ENCODE measurements at regions not wholly inside any gene's neighbourhood (a gene's known extent, or its start where the extent isn't known, plus 50 kb on each side); places are given as distances from the start of the nearest gene placed in this dataset.
"Not testable (repeated sequence)": the region's sequence is repeated elsewhere in the genome, so short reads cannot be mapped to it uniquely, and the experiment has no call there.

DNA sequence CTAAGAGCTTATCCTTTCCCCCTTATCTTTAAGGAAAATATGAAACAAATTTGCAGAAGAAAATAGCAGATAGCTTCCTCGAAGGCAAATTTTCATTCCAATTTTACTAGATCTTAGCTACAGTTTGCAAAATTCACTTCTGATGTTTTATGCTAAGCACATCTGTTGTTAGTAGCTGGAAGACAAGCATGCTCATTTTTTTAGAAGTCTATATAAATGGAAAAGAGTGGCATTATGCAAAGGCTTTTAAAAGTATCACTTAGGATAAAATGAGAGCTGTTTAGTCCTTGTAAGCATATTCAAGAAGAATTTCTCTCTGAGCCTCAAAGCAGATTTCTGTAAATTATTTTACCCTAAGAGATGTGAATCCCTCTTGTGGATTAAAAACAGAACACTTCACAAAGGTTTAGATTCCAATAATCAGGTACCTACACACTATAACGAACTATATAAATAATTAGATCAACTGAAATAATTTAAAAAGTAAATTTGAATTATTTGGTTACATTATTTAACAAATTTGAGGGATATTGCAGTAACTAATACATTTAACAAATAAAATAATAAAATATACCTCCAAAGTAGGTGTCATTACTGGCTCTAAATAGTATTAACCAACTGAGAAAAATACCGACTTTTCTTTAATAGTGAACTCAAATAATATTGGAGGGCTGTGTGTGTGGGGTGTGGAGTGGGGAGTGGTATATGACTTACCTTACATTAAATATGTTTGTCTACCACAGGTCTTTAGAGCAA is 307.1 kb downstream of the SEMA3D start:
- no peak for DNase-seq

DNA sequence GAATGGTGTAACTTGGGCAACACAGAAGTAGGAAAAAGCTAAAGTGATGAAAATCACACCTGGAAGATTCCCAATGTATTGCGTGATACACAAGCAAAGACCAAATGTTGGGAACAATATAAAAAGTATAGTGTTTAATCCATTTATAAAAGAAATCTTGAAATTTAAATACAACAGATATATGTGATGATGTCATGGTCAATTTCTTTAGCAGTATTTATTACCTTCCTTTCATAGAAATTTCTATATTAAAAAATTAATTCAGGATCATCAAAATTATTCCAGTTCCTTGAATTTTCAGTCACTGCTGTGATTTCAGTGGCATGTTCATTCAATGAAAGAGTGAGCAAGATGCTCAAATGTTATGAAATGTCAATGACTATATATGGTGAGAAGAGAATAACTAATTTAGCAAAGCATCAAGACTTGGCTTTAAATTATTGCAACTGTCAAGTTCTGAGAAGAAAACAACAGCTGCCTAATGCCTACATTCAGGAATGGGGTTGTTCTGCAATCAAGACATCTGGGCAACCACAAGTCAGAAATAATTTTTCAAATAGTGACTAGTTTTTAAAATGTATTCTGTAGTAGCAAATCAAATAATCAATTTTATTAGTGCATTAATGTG is 308.8 kb downstream of the SEMA3D start:
- DNase-seq = no peak

DNA sequence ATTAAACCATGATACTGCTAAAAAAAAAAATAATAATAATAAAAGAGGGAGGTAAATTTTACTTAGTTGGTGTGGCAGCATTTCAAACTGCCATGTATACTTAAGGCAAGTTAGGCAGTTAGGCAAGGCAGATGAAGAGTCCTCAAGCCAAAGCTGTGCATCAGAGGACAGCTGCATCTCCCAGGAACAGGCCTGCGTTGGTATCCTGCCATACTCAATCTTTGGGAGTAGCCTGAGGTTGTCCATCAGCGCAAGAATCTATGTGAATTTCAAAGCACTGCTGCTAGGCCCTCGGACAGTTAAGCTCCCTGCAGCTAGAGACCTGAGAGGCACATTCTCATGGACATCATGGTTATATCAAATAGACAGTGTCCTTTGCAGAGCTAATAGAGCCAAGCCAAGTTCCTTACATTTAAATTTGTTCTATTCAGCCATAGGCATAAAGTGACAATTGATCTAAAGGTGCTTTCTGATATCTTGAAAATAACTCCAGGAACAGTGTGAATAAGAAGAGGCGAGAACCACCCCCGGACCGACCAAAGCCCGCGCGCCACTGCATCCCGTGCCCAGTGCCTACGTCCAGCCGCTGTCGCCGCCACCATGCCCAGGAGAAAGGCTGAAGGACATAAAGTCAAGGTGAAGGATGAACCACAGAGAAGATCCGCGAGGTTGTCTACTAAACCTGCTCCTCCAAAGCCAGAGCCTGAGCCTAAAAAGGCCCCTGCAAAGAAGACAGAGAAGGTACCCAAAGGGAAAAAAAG is 310.6 kb downstream of the SEMA3D start:
- no peak for DNase-seq

DNA sequence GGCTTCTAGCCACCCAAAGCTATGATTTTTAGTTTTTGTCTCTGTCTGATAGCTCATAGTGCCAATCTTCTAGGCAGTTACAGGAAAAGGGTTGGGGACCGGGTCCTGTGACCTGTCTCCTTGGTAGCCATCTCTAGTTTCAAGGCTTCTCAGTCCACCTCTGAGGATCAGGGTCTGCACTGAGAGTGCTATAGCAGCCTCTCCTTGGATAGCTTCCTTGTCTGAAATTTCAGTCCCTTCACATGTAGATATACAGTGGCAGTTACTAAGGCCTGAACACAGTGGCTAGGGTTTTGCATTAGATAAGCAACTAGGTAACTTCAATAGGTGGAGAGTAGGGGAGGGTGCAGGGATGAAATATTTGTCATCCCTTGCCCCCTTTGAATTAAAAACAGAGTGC is 321.3 kb downstream of the SEMA3D start:
- no peak for DNase-seq

DNA sequence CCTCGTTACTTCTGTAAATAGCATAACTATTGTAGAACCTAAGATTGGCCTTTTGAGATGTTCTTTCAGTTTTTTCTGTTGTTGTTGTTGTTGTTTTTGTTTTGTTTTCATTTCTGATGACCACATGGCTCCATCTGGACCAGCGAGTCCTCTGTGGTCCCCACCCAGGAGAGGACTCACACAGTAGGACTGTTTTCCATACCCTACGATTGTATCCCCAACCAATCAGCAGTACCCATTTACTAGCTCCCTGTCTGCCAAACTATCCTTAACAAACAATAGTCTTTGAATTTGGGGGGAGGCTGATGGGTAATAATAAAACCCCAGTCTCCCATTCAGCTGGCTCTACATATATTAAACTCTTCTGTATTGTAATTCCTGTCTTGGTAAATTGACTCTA is 329.5 kb downstream of the SEMA3D start:
- DNase-seq = no peak

DNA sequence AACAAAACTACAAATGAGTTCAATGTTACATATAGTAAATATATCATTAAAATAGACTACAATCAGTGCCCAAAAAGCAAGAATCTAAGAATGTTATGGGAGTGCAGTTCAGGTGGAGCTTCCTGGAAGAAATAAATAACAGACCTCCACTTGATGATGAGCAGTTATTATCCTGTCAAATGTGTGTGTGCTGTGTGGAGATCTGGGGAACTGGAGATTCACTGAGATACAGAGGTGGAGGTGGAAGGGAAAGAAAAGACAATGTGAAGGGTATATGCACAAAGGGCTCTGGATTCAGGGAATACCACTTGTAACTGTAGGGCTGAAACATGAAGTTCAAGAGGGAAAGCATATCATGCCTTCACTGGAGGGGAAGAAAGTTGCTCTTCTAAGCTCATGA is 331.1 kb downstream of the SEMA3D start:
- no peak for DNase-seq

DNA sequence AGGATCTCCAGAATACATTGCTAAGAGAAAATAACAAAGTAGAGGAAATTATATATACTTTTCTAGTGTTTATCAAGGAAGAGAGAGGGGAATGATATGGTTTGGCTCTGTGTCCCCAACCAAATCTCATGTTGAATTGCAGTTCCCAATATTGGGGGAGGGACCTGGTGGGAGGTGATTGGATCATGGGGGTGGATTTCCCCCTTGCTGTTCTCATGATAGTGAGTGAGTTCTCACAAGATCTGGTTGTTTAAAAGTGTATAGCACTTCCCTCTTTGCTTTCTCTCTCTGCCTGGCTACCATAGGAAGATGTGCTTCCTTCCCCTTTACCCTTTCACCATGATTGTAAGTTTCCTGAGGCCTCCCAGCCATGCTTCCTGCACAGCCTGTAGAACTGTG is 337.9 kb downstream of the SEMA3D start:
- not testable (repeated sequence) for DNase-seq

DNA sequence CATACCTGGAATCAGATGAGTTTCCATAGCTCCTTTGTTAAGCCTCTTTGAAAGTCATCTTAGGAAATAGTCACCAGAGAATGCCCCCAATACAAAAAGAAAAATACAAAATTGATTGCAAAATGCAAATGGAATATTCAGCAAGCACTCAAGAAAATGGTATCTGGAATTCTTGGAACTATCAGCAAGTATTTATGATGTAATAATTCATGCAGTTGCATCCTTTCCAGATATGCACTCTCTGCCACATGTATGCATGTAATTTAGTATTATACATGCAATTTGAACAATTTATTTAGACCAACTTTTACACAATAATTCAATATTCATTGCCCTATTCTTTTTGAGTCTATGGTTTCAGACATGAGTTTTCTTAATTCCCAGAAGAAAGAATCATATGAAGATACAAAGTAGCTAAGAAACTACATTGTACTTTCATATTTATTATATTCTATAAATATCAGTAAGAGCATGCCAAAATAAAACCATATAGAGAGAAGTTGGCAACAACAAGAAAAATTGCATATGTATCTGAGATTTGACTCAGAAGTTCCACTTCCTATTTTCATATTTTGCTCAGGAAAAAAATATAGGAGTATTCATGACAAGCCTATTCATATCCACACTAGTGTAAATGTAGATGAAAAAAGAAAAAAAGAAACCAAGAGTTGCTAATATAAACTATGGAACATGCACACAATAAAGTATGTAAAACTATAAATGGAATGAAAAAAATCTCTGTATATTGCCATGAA is 338.5 kb downstream of the SEMA3D start:
- no peak for DNase-seq

DNA sequence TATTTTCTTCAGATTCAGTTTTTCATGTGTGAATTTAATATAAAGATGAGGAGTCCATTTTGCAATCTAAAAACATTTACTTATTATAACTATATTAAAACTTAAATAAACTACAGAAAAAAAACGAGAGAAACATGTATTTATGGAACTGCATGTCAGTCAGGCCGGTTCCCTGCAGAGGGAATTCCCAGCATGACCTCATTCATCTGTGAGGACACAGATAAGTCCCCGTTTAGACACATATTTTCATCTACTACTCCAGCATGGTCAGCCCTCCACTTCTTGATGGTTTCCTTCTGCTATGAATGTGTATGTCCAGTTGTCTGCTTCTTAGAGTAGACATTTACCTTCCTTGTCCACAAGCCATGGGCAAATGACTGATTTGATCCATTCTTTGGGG is 339.1 kb downstream of the SEMA3D start:
- no peak for DNase-seq

DNA sequence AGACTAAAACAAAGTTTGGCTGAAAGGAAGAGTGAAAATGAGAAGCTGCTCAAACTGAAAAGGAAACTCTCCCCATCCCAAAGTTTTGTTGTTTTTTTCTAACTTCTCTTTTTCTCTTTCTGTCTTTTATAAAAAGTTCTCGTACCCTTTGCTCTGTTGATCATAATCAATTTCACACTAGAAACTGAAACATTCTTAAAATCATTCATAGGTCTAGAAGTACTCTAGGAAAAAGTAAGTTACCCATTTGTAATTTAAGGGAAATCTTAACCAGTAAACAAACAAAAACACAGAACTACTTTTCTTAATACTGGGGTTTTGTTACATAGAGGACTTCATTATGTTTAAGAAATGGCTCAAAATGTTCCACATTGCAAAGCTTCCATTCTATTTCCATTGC is 339.8 kb downstream of the SEMA3D start:
- DNase-seq = no peak

DNA sequence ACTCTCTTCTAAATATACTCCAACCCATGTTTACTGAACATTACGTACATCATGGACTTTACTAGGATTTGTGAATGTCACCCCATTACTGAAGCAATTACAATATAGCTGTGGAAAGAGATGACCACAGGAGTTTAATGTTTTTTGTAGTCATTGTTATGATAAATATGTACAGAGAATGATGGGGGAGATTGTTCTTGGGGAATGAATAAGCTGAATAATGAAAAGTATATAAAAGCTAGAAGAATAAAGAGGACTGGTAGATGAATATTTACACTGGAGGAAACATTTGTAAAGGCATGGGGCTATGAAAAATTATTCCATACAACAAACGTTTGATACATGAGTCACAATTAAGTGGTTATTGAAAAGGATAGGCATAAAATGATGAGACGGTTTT is 340.9 kb downstream of the SEMA3D start:
- DNase-seq = no peak

DNA sequence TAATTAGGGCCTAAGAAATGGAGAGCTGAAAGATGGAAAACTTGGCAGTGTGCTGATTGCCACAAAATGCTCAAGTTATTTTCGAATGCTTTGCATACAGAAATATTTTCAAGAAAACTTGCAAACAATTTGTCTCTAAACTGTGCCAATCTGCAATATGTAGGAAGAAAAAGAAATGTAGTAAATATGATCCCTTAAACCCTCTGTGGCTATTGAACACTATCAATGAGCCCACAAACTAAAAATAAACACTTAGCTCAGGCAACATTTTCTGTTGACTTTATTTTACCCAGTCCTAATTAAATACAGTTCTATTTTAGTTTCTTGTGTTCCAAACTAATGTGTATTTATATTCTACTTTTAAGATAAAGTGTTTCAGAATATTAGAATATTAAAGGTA is 342.1 kb downstream of the SEMA3D start:
- DNase-seq = no peak

DNA sequence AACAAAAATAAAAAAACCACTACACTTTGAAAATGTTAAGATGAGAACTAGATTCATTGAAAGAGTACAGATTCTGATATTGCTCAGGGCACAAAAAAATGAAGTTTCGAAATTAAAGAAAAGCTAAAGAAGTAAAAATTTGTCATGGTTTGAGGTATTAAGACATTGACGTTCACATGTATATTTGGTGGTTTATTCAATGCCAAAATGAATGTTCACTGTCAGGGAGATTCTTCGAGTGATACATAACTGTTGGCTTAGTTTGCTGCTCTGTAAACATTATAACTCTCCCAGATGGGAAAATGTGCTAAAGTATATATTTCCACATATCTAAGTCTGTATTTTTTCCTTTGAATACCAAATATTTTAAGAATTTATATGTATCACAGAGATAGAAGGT is 345.0 kb downstream of the SEMA3D start:
- DNase-seq = no peak

DNA sequence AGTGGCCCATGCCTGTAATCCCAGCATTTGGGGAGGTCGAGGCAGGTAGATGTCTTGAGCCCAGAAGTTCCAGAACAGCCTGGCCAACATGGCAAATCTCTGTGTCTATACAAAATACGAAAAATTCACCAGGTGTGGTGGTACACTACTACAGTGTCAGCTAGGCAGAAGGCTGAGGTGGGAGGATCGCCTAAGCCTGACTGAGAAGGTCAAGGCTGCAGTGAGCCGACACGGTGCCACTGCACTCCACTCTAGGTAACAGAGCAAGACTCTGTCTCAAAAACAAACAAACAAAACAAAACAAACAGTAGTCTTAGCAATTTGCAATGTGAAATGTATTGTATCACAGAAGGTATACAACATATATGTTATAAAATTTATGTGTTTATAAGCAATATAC is 348.0 kb downstream of the SEMA3D start:
- no peak for DNase-seq

DNA sequence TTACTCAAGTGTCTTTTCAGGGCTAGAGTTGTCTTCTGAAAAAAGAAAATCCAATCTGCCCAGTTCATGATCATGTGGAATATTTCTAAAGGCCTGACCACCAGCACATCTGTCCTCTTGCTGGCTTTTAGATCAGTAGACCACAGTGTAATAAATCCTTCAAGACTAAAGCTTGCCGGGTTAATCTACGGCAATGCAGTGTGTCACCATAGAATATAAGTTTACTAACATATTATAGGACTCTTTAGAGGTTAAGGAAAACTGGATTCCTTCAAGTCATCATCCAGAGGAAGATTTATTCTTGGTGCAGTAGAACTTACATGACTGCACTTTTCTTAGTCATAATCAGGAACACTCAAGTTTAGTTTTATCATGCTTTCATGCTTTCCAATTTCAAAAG is 349.5 kb downstream of the SEMA3D start:
- no peak for DNase-seq

DNA sequence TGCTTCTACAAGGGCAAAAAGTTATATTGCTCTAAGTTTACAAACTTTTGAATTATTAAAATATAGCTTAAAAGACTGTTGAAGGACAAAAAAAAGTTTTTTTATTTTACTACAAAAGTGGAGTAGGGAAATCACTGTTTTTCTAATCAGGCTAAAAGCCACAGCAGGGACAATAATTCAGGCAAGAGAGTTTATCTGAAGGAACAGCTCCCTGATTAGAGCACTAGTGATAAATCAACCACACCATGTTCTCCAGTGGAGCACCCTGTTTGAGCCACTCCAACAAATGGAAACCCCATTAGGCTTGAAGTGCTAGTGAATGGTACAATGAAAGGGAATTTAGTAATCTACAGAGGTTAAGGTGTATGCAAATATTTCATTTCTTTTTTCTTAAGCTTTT is 357.1 kb downstream of the SEMA3D start:
- no peak for DNase-seq

DNA sequence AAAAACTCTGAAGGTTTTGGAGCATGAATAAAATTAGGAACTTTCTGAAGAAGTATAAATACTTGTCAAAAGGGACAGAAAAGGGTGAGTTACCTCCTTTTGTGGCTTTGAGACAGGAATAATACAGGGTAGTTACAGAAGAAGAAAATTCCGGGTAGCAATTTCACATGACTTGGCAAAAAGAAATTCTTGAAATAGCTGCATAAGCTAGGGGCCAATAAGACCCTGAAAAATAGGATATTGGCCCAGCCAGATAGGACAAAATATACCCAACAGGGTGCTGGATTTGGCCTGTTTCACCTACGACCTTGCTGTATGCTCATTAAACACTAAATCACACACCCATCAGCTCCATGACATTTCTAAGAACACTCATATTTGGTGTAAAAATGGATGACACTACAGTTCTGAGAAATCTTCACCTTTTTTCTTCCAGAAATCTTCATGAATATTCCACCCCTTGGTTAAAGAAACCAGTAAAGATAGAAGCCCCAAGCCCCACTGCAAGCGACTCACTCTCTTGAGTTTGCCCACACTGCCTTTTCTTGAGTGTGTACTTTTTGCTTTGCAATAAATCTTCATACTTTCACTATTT is 362.7 kb downstream of the SEMA3D start:
- no peak for DNase-seq

DNA sequence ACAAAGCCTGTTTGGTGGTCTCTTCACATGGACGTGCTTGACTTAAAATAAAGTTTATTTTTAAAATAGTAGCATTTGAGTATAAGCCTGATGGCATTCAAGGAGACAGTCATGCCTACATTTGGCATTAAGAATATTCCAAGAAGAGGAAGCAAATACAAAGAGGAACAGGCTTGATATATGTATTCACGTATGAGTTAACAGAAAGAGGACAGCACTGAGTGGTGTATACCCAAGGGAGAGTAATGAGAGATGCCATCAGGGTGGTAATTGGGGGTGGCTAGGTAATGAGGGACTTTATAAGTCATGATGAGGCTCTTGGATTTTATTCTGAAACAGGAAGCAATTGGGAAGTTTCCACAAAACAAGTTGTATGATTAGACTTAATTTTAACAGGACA is 363.3 kb downstream of the SEMA3D start:
- DNase-seq = no peak

DNA sequence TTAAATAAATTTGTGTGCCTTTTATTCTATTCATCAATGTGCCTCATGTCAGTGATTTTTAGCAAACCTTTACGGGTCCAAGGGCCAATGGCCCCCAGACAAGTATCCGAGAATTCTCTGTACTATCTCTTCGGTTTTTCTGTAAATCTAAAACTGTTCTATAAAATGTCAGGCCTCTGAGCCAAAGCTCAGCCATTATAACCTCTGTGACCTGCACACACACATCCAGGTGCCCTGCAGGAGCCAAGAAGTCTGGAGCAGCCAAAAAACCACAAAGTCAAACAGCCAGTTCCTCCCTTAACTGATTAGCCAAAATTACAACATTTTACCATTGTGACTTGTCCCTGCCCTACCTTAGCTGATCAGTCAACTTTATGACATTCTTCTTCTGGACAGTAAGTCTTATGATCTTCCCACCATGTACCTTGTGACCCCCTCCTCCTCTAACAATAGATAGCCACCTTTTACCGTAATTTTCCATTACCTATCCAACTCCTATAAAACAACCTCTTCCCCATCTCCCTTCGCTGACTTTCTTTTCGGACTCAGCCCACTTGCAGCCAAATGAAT is 363.8 kb downstream of the SEMA3D start:
- no peak for DNase-seq

DNA sequence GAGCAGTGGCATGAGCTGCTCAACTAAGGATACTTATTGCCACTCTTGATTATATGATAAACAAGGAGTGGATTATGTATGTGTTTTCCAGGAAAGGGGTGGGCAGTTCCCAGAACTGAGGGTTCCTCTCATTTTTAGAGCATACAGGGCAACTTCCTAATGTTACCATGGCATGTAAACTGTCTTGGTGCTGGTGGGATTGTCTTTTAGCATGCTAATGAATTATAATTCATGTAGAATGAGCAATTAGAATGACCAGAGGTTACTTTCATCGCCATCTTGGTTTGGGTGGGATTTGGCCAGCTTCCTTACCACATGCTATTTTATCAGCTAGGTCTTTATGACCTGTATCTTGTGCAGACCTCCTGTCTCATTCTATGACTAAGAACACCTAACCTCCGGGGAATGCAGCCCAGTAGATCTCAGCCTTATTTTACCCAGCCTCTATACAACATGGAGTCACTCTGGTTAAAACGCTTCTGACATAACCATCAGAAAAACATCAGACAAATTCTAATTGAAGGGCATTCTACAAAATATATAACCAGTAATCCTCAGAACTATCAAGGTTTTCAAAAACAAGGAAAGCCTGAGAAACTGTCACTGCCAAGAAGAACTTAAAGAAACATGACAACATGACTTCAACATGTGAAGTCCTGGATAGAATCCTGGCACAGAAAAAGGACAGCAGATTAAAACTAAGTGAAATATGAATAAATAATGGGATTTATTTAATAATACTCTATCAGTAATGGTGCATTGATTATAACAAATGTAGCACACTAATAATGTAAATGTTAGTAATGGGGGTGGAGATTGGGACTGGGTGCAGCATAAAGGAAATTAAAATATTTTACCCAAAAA is 365.0 kb downstream of the SEMA3D start:
- DNase-seq = no peak

DNA sequence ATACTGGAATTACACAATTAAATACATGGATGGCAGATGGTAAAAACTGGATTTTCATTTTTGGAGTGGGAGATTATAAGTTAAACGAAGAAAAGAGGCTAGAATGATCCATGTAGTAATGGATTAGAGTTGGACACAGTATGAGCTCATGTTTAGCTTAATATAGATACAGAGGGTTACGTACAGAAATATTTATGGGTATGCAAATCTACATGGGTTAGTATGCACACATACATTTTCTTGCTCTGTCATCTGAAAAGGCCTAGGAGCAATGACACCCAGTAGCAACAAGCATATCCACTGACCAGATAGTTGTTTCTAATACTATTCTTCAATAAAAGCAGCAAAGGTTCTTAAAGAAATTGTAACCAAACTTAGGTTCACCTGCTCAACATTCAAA is 366.4 kb downstream of the SEMA3D start:
- DNase-seq = no peak

DNA sequence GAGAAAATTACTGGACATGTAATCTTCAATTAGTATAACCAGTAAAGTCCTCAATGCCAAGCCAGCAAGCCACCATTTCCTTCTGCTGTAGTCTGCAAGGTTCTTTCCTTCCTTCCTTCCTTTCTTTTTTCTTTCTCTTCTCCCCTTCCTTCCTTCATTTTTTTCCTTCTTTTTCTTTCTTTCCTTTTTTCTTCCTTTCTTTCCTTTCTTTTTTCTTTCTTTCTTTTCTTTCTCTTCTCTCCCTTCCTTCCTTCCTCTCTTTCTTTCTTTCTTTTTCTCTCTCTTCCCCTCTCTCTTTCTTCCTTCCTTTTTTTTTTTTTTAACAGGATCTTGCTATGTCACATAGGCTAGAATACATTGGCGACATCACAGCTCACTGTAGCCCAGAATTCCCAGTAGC is 369.8 kb downstream of the SEMA3D start:
- no peak for DNase-seq
